ENCODE measurements at regions not wholly inside any gene's neighbourhood (a gene's known extent, or its start where the extent isn't known, plus 50 kb on each side); places are given as distances from the start of the nearest gene placed in this dataset.

DNA sequence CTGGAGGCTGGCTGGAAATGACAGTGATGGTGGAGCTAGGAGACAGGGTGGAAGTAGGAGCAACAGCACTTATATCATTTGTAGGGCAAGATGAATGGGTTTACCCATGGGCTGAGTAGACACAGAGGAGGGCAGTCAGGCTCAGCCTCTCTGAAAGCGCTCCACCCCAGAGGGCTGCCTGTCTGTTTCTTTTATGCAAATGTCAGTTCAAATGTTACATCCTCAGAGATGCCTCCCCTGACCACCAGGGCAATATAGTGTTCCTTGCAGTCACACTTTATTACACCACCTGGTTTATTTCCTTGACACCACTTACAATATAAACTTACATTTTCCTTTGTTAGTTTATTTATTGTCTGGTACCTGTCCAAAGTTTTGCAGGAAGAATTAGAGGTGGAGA is 159.5 kb upstream of the IL12B start:
- no peak overlapping the region for H3K4me3 ChIP-seq (IDR thresholded peaks at IDR 0.05; ENCODE audit: insufficient read depth, low read depth, low read length)
- no peaks in the 10 kb centered on the region for H3K4me1 ChIP-seq (ENCODE audit: low read depth, poor library complexity, severe bottlenecking)
- H3K27ac ChIP-seq = no peak overlapping the region
- no peak overlapping the region for H3K9ac ChIP-seq
- no peaks in the 10 kb centered on the region for H3K36me3 ChIP-seq (ENCODE audit: insufficient read depth)
- TF ChIP-seq, protein P1, sequence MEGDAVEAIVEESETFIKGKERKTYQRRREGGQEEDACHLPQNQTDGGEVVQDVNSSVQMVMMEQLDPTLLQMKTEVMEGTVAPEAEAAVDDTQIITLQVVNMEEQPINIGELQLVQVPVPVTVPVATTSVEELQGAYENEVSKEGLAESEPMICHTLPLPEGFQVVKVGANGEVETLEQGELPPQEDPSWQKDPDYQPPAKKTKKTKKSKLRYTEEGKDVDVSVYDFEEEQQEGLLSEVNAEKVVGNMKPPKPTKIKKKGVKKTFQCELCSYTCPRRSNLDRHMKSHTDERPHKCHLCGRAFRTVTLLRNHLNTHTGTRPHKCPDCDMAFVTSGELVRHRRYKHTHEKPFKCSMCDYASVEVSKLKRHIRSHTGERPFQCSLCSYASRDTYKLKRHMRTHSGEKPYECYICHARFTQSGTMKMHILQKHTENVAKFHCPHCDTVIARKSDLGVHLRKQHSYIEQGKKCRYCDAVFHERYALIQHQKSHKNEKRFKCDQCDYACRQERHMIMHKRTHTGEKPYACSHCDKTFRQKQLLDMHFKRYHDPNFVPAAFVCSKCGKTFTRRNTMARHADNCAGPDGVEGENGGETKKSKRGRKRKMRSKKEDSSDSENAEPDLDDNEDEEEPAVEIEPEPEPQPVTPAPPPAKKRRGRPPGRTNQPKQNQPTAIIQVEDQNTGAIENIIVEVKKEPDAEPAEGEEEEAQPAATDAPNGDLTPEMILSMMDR (conservative IDR thresholded peaks at IDR 0.05; ENCODE audit: low read depth, low read length) = no peak
- H3K79me2 ChIP-seq (ENCODE audit: insufficient read depth, low read depth) = no peaks in the 10 kb centered on the region
- no peaks in the 10 kb centered on the region for H3K27me3 ChIP-seq (ENCODE audit: insufficient read depth, low read depth)
- no peak overlapping the region for H2AFZ ChIP-seq (ENCODE audit: low read depth)
- no peaks in the 10 kb centered on the region for H4K20me1 ChIP-seq (ENCODE audit: insufficient read depth)
- no peak overlapping the region for H3K4me2 ChIP-seq

GRCh38 chr5:159490507-159490906 is 160.2 kb upstream of the IL12B start:
- Histone ChIP-seq H3K79me2 (ENCODE audit: insufficient read depth, low read depth) (no peaks in the 10 kb centered on the region), H3K4me2 (no peak overlapping the region), H3K27me3 (ENCODE audit: insufficient read depth, low read depth) (no peaks in the 10 kb centered on the region), H4K20me1 (ENCODE audit: insufficient read depth) (no peaks in the 10 kb centered on the region), H3K4me1 (ENCODE audit: low read depth, poor library complexity, severe bottlenecking) (no peaks in the 10 kb centered on the region), H3K27ac (no peak overlapping the region), H3K36me3 (ENCODE audit: insufficient read depth) (no peaks in the 10 kb centered on the region), H3K9ac (no peak overlapping the region), H3K4me3 (IDR thresholded peaks at IDR 0.05; ENCODE audit: insufficient read depth, low read depth, low read length) (no peak overlapping the region), H2AFZ (ENCODE audit: low read depth) (no peak overlapping the region)
- TF ChIP-seq, protein P1 (conservative IDR thresholded peaks at IDR 0.05; ENCODE audit: low read depth, low read length) = no peak

DNA sequence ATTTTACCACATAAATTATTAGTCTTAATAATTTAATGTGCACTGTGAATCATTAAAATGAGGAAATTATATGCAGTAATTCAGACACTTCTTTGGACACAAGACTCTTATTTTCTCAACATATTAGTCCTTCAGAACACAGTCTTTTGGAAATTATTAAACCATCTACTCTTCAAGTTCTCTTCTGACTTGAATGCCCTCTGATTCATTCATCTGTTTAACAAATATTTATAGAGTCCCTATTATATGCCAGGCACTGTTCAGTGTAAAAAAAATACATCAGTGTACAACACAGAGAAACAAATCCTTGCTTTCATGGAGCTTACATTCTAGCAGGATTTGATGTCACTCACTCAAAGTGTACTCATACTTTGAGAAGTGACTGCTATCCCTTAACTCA is 163.4 kb upstream of the IL12B start:
- Histone ChIP-seq H3K27me3 (ENCODE audit: insufficient read depth, low read depth) (no peaks in the 10 kb centered on the region), H4K20me1 (ENCODE audit: insufficient read depth) (no peaks in the 10 kb centered on the region), H3K27ac (no peak overlapping the region), H3K4me2 (no peak overlapping the region), H3K9ac (no peak overlapping the region), H2AFZ (ENCODE audit: low read depth) (no peak overlapping the region), H3K79me2 (ENCODE audit: insufficient read depth, low read depth) (no peaks in the 10 kb centered on the region), H3K36me3 (ENCODE audit: insufficient read depth) (no peaks in the 10 kb centered on the region), H3K4me1 (ENCODE audit: low read depth, poor library complexity, severe bottlenecking) (no peaks in the 10 kb centered on the region), H3K4me3 (IDR thresholded peaks at IDR 0.05; ENCODE audit: insufficient read depth, low read depth, low read length) (no peak overlapping the region)
- TF ChIP-seq, protein P1 (conservative IDR thresholded peaks at IDR 0.05; ENCODE audit: low read depth, low read length) = no peak

GRCh38 chr5:159496773-159497172 is 166.5 kb upstream of the IL12B start:
- H3K79me2 ChIP-seq (ENCODE audit: insufficient read depth, low read depth) = no peaks in the 10 kb centered on the region
- H3K4me2 ChIP-seq = no peak overlapping the region
- H2AFZ ChIP-seq (ENCODE audit: low read depth) = no peak overlapping the region
- no peaks in the 10 kb centered on the region for H3K36me3 ChIP-seq (ENCODE audit: insufficient read depth)
- no peaks in the 10 kb centered on the region for H4K20me1 ChIP-seq (ENCODE audit: insufficient read depth)
- TF ChIP-seq, protein P1 (conservative IDR thresholded peaks at IDR 0.05; ENCODE audit: low read depth, low read length) = no peak
- no peak overlapping the region for H3K27ac ChIP-seq
- no peak overlapping the region for H3K4me3 ChIP-seq (IDR thresholded peaks at IDR 0.05; ENCODE audit: insufficient read depth, low read depth, low read length)
- H3K9ac ChIP-seq = no peak overlapping the region
- H3K27me3 ChIP-seq (ENCODE audit: insufficient read depth, low read depth) = no peaks in the 10 kb centered on the region
- no peaks in the 10 kb centered on the region for H3K4me1 ChIP-seq (ENCODE audit: low read depth, poor library complexity, severe bottlenecking)

All from KMS-11 (cell line).